ENCODE measurements at regions not wholly inside any gene's neighbourhood (a gene's known extent, or its start where the extent isn't known, plus 50 kb on each side); places are given as distances from the start of the nearest gene placed in this dataset.

DNA sequence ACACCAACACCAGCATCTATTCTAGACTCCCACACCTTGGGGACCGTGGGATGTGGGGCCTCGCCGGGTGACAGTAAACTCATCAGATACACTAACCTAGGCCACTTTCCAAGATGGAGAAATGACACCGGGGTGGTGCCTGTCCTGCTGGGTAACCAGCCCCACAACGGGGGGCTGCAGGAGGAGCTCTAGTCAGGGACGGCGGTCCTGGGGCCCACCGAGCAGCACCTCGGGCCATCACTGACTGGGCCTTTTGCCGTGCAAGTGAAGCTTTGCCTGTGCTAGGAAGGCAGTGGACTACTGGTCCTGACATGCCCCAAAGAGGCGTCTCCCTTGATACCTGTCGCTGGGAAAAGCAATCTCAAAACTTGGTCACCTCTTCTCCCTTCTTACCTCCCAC lies 260.3 kb upstream of the IRX1 start:
- TF ChIP-seq, protein P1, sequence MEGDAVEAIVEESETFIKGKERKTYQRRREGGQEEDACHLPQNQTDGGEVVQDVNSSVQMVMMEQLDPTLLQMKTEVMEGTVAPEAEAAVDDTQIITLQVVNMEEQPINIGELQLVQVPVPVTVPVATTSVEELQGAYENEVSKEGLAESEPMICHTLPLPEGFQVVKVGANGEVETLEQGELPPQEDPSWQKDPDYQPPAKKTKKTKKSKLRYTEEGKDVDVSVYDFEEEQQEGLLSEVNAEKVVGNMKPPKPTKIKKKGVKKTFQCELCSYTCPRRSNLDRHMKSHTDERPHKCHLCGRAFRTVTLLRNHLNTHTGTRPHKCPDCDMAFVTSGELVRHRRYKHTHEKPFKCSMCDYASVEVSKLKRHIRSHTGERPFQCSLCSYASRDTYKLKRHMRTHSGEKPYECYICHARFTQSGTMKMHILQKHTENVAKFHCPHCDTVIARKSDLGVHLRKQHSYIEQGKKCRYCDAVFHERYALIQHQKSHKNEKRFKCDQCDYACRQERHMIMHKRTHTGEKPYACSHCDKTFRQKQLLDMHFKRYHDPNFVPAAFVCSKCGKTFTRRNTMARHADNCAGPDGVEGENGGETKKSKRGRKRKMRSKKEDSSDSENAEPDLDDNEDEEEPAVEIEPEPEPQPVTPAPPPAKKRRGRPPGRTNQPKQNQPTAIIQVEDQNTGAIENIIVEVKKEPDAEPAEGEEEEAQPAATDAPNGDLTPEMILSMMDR (IDR thresholded peaks at IDR 0.05; ENCODE audit: control insufficient read depth, extremely low read depth, insufficient read depth) = no peak

DNA sequence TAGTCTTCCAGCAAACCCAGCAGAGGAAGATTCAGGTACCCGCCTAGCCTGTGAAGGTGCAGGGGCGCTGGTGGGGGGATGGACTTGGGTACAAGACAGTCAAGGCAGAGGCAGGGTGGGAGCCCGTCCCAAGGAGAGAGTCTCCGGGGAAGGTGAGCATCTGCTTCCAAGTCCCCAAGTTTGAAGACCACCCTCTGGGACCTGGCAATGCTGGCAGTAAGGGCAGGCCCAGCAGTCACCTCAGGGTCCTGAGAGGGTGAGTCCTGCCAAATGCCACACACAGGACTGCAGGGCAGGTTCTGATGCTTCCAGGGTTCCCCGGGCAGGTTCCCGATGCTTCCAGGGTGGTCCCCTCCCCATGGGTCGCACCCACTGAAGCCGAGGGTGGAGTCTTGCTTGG lies 261.8 kb upstream of the IRX1 start:
- H3K4me3 ChIP-seq (ENCODE audit: low read depth, low read length) = no peak overlapping the region
- DNase-seq (ENCODE audit: low read depth) = no peak
- TF ChIP-seq, protein P1 (IDR thresholded peaks at IDR 0.05; ENCODE audit: control insufficient read depth, extremely low read depth, insufficient read depth) = no peak

More for the DNA sequence above, 260.3 kb upstream of the IRX1 start:
- H3K4me3 ChIP-seq (ENCODE audit: low read depth, low read length) = no peak overlapping the region
- DNase-seq (ENCODE audit: low read depth) = no peak

DNA sequence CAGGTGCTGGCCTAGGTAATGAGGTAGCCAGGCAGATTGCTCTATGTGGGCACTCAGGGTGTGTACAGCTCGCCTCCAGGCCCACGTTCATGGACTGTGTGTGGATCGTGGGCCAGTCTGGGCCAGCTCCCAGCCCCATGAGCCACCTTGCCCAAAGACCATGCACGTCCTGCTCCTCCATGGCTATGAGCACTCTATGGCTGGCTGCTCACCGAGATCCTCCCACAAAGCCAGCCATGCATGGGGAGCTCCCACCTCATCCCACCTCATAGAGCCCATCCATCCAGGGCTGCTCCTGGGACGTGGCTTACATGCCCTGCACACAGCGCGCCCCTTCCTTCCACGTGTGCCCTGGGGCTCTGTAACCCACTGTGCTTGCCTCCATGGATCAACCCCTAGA lies 262.5 kb upstream of the IRX1 start:
- no peak overlapping the region for H3K4me3 ChIP-seq (ENCODE audit: low read depth, low read length)
- no peak for DNase-seq (ENCODE audit: low read depth)
- TF ChIP-seq, protein P1 (IDR thresholded peaks at IDR 0.05; ENCODE audit: control insufficient read depth, extremely low read depth, insufficient read depth) = no peak

DNA sequence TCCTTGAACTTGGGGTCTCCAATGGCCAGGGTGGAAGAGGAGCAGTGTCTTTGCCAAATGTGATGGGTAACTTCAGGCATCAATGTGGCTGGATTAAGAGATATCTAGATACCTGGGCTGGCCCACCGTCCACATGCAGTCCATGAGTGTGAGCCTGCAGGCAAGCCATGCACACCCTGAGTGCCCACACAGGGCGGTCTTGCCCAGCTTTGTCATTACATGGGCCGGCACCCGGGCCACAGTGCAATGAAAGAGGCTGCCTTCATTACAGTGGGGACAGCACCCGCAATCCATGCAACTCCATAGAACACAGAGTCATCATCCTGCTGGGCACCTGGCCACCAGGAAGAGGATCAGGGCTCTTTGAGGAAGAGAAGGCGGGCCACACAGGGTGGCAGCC lies 263.8 kb upstream of the IRX1 start:
- TF ChIP-seq, protein P1 (IDR thresholded peaks at IDR 0.05; ENCODE audit: control insufficient read depth, extremely low read depth, insufficient read depth) = no peak
- no peak overlapping the region for H3K4me3 ChIP-seq (ENCODE audit: low read depth, low read length)
- DNase-seq (ENCODE audit: low read depth) = no peak

DNA sequence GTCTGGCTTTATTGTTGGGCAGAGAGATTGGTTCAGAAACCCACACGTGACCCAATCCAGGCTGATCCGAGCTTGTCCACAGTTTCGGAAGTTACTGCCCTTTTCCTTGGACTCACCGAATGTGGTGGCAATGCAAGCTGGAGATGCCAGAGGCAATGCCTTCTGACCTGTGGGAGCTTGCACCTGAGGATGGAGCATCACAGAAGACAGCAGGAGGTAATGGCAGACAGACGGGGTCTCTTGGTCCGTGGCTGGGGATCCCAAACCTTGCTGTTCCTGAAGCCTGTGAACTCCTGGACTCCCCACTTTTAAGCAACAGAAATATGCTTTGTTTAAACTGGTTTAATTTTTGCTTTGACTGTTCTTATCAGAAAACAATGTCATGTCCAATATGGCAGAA lies 265.2 kb upstream of the IRX1 start:
- no peak for DNase-seq (ENCODE audit: low read depth)
- TF ChIP-seq, protein P1 (IDR thresholded peaks at IDR 0.05; ENCODE audit: control insufficient read depth, extremely low read depth, insufficient read depth) = no peak

DNA sequence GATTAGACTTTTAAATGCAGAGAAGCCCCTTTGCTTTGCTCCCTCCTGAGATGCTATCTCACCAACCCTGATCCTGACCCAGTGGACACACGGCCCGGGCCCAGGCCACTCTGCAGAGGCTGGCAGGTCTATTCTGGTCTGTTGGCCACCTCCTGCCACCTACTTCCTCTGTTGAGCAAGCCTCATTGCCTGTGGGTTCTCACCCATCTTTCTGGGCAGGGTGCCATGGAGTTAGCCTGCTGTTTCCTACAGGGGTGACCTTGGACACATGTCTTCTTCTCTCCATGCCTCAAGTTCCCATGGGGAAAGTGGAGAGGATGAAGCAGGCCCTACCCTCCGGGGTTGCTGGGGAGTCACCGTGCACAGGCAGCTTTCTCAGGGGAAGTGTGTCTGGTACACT lies 266.2 kb upstream of the IRX1 start:
- TF ChIP-seq, protein P1 (IDR thresholded peaks at IDR 0.05; ENCODE audit: control insufficient read depth, extremely low read depth, insufficient read depth) = no peak
- DNase-seq (ENCODE audit: low read depth) = no peak
- no peak overlapping the region for H3K4me3 ChIP-seq (ENCODE audit: low read depth, low read length)

More for the DNA sequence above, 265.2 kb upstream of the IRX1 start:
- no peak overlapping the region for H3K4me3 ChIP-seq (ENCODE audit: low read depth, low read length)

DNA sequence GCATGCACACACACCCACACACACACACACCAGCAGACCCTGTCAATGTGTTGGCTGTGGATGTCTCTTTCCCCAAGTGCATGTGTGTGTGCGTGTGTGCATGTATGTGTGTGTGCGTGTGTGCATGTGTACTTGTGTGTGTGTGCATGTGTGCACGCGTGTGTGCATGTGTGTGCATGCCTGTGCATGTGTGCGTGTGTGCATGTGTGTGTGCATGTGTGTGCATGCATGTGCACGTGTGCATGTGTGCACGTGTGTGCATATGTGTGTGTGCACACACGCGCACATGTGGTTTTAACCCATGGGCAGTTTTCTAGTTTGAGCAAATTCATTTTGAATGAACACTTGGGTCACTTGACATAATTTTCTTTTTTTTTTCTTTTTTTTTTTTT lies 268.8 kb upstream of the IRX1 start:
- H3K4me3 ChIP-seq (ENCODE audit: low read depth, low read length) = no peak overlapping the region
- TF ChIP-seq, protein P1 (IDR thresholded peaks at IDR 0.05; ENCODE audit: control insufficient read depth, extremely low read depth, insufficient read depth) = no peak
- DNase-seq (ENCODE audit: low read depth) = no peak

All from LNCaP clone FGC (cell line).